Lower leg skin (tissue), 4 donors: ENCODE measurements at regions not wholly inside any gene's neighbourhood (a gene's known extent, or its start where the extent isn't known, plus 50 kb on each side); places are given as distances from the start of the nearest gene placed in this dataset.
"Not testable (repeated sequence)": the region's sequence is repeated elsewhere in the genome, so short reads cannot be mapped to it uniquely, and the experiment has no call there.

Experiments used
- DNase-seq, 2 donors: peaks; one replicate each; pipeline ENCODE4 v3.0.0-alpha.2; 2019; ENCODE audit warnings: low spot score in 2 of 2
- H3K4me3 ChIP-seq: fragments of 200-600 bp; sonication (generic); 2 replicates; pipeline ENCODE4 v1.5.1; 2017; ENCODE audit warnings: mild to moderate bottlenecking, low read depth; ENCODE audit not compliant: poor library complexity, severe bottlenecking
- POLR2A ChIP-seq, 2 donors: fragments of 450-650 bp; IDR thresholded peaks; one replicate each; pipeline ENCODE4 v1.6.1; 2016 to 2017; ENCODE audit warnings: antibody characterized with exemption in 2 of 2, mild to moderate bottlenecking in 1 of 2, moderate library complexity in 1 of 2
- WGBS, 2 donors: methylation state at CpG; one replicate each; pipeline ENCODE4 v1.1.5; 2018; 5-methylcytosine and 5-hydroxymethylcytosine counted together
- intact Hi-C: fragments of 100-400 bp; cut with DNase I; formaldehyde crosslinking; loops from one replicate; pipeline ENCODE4 v1.15.0; 2023; ENCODE audit warnings: low total_unique reads
- TF ChIP-seq, protein P1 (sequence below), 3 donors: fragments of 450-650 bp; IDR thresholded peaks; one replicate each; pipeline ENCODE4 v1.5.1; 2016; ENCODE audit warnings: antibody characterized with exemption in 3 of 3, mild to moderate bottlenecking in 3 of 3, moderate library complexity in 2 of 3

DNA sequence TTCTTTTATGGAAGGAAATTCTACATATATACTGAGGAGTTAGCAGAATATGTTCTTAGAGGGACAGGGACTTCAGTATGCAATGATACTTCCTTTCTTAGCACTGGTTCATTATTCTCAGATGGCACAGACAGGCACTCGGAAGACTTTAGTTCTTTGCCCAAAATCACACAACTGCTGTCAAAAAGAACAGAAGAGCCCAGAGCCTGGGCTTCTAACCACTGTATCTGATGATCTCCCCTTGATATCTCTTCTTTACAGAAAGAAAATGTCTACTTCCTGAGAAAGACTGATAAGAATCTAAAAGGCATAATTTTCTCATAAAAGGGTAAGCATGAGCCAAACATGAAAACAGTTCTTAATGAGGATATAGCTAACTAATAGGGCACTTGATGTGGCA, 2034.2 kb upstream of the PRR20A start:
- no peak for DNase-seq
- TF ChIP-seq, protein P1, sequence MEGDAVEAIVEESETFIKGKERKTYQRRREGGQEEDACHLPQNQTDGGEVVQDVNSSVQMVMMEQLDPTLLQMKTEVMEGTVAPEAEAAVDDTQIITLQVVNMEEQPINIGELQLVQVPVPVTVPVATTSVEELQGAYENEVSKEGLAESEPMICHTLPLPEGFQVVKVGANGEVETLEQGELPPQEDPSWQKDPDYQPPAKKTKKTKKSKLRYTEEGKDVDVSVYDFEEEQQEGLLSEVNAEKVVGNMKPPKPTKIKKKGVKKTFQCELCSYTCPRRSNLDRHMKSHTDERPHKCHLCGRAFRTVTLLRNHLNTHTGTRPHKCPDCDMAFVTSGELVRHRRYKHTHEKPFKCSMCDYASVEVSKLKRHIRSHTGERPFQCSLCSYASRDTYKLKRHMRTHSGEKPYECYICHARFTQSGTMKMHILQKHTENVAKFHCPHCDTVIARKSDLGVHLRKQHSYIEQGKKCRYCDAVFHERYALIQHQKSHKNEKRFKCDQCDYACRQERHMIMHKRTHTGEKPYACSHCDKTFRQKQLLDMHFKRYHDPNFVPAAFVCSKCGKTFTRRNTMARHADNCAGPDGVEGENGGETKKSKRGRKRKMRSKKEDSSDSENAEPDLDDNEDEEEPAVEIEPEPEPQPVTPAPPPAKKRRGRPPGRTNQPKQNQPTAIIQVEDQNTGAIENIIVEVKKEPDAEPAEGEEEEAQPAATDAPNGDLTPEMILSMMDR (IDR thresholded peaks at IDR 0.05), result no peak
- TF ChIP-seq POLR2A (IDR thresholded peaks at IDR 0.05), result no peak
- intact Hi-C loops, result no loop called here
- WGBS, 2 donors, result 35 to 41% methylated on average over 1 of the region's 1 CpG
- no peak overlapping the region for H3K4me3 ChIP-seq

DNA sequence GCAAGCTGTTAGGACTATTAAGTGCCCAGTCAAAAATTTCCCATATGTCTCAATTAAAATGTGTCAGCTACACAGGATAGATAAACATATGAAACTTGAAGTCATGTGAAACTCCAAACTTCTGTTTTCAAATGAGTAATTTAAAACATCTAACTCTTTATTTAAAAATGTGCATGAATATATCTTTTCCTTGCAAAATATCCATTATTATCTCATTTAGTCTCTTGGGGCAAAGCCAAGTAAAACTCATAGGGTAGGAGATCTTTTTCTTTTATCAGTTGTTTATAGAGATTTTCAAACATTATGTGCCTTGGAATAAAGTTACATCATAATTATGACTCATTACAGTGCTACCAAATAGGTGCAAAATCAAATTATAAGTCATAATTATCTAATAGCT, 2020.1 kb upstream of the PRR20A start:
- intact Hi-C loops, result no loop called here
- no peak for TF ChIP-seq POLR2A (IDR thresholded peaks at IDR 0.05)
- TF ChIP-seq, protein P1 (IDR thresholded peaks at IDR 0.05), result no peak
- DNase-seq, result no peak
- H3K4me3 ChIP-seq, result no peak overlapping the region

DNA sequence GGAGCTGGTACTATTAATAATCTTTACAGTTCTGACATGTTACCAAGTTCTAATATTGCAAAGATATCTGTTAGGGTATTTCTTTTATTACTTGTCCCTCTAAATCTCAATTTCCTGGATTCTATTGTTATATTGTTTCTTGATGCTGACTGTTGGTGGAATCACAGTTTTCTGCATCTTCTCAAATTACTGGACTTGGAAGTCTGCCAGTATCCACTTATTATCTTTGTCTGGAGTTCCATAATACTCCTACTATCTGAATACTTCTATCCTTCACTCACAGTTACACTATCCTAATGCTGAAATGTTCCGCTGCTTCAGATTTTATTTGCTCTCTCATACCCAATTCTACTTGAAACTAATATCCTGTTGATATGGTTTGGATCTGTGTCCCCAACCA, 1985.7 kb upstream of the PRR20A start:
- TF ChIP-seq POLR2A (IDR thresholded peaks at IDR 0.05), result no peak
- TF ChIP-seq, protein P1 (IDR thresholded peaks at IDR 0.05), result no peak
- H3K4me3 ChIP-seq, result no peak overlapping the region
- 85 to 96% methylated on average over 1 of the region's 1 CpG for WGBS, 2 donors
- intact Hi-C loops, result no loop called here
- DNase-seq, result no peak

DNA sequence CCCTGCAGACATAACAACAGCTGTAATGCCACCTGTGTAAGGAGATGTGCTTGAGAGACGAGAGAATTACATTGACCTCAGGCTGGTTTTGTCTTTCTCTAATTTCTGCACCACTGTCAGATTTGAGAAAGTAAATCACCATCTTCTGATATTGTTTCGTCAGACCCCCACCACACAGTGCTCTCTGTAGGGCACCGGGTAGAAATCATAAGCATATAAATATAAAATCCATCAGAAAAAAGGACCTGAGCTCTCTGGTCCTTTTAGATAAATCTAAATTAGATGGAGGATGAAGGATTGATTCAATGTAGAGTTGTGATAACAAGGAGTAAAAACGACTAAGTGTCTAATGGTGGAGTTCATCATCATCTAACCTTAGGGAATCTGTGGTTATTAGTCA, 1981.0 kb upstream of the PRR20A start:
- no peak for DNase-seq
- 53 to 58% methylated on average over 4 of the region's 4 CpGs for WGBS, 2 donors
- TF ChIP-seq, protein P1 (IDR thresholded peaks at IDR 0.05), result no peak
- TF ChIP-seq POLR2A (IDR thresholded peaks at IDR 0.05), result no peak
- intact Hi-C loops, result no loop called here
- H3K4me3 ChIP-seq, result no peak overlapping the region

DNA sequence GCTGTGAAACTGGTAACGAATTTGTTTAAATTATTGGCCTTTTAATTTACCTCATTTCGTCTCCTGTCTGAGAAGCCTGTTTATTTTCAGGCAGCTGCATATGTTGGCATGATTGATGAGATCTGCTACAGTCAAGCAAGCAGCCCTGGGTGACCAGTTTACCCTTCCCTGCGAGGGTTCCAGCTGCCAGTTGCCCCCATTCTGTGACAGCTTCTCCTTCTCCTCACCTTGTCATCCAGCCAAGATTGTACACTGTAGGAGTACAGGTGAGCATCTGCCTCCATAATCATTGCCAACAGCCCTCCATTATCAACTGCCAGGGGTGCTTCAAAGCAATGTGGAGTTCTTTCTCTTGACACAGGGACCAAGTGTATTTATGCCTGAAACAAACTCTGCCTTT, 1979.9 kb upstream of the PRR20A start:
- no peak overlapping the region for H3K4me3 ChIP-seq
- no peak for DNase-seq
- WGBS, 2 donors, result 56 to 67% methylated on average over 3 of the region's 3 CpGs
- intact Hi-C loops, result no loop called here
- no peak for TF ChIP-seq POLR2A (IDR thresholded peaks at IDR 0.05)
- TF ChIP-seq, protein P1 (IDR thresholded peaks at IDR 0.05), result no peak

DNA sequence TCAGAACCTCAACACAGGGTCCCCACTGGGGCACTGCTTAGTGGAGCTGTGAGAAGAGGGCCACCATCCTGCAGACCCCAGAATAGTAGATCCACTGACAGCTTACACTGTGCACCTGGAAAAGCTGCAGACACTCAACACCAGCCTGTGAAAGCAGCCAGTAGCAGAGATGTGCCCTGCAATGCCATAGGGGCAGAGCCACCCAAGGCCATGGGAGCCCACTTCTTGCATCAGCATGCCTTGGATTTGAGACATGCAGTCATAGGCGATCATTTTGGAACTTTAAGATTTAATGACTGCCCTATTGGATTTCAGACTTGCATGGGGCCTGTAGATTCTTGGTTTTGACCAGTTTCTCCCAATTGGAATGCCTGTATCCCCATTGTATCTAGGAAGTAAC, 1962.1 kb upstream of the PRR20A start:
- 90 to 100% methylated on average over 1 of the region's 1 CpG for WGBS, 2 donors
- intact Hi-C loops, result not testable (repeated sequence)

More for the DNA sequence above, 1962.1 kb upstream of the PRR20A start:
- not testable (repeated sequence) for DNase-seq, H3K4me3 ChIP-seq
